Central memory CD8-positive, alpha-beta T cell (primary cell): ENCODE measurements at regions not wholly inside any gene's neighbourhood (a gene's known extent, or its start where the extent isn't known, plus 50 kb on each side); places are given as distances from the start of the nearest gene placed in this dataset.

Source experiments
- ATAC-seq: fragments of 150-1000 bp; cut with Tn5 transposase; replicated peaks from 2 replicates; pipeline ENCODE4 v1.10.0; 2022; ENCODE audit warnings: mild to moderate bottlenecking, moderate FRiP score, moderate number of reproducible peaks; ENCODE audit not compliant: poor library complexity, severe bottlenecking; ENCODE audit errors: extremely low read depth
- DNase-seq, 2 donors: peaks; one replicate each; pipeline ENCODE4 v3.0.0; 2021; ENCODE audit warnings: low spot score in 2 of 2
- H3K27ac Mint-ChIP-seq: one replicate; pipeline ENCODE4 v1.8.0; 2022; ENCODE audit warnings: low read depth, mild to moderate bottlenecking, moderate library complexity, mixed read lengths
- H3K27me3 Mint-ChIP-seq: one replicate; pipeline ENCODE4 v1.8.0; 2022; ENCODE audit warnings: mixed read lengths
- H3K36me3 Mint-ChIP-seq: one replicate; pipeline ENCODE4 v1.8.0; 2022; ENCODE audit warnings: mild to moderate bottlenecking, moderate library complexity, mixed read lengths; ENCODE audit not compliant: insufficient read depth
- H3K4me1 Mint-ChIP-seq: one replicate; pipeline ENCODE4 v1.8.0; 2022; ENCODE audit warnings: mixed read lengths
- H3K4me3 Mint-ChIP-seq: one replicate; pipeline ENCODE4 v1.8.0; 2022; ENCODE audit warnings: mild to moderate bottlenecking, moderate library complexity, mixed read lengths
- H3K9me3 Mint-ChIP-seq: one replicate; pipeline ENCODE4 v1.8.0; 2022; ENCODE audit warnings: mixed read lengths

GRCh38 chr2:42957861-42958301, 165.5 kb upstream of the HAAO start:
- Mint-ChIP-seq H3K9me3 (no peaks in the 10 kb centered on the region), H3K27me3 (peaks cover 12% of the 10 kb centered on the region), H3K36me3 (no peaks in the 10 kb centered on the region), H3K27ac (no peak overlapping the region), H3K4me1 (no peaks in the 10 kb centered on the region), H3K4me3 (no peak overlapping the region)
- ATAC-seq (no peak), DNase-seq (no peak)

- Mint-ChIP-seq H3K4me3 (no peak overlapping the region), H3K36me3 (no peaks in the 10 kb centered on the region), H3K27me3 (peaks cover 12% of the 10 kb centered on the region), H3K27ac (no peak overlapping the region), H3K9me3 (no peaks in the 10 kb centered on the region), H3K4me1 (no peaks in the 10 kb centered on the region)
- no peak for DNase-seq
- no peak for ATAC-seq
Observed at GRCh38 chr2:42957109-42957860, 164.9 kb upstream of the HAAO start.

- Mint-ChIP-seq H3K36me3 (no peaks in the 10 kb centered on the region), H3K4me3 (no peak overlapping the region), H3K4me1 (no peaks in the 10 kb centered on the region), H3K9me3 (no peaks in the 10 kb centered on the region), H3K27me3 (no peaks in the 10 kb centered on the region), H3K27ac (no peak overlapping the region)
- no peak for DNase-seq
- no peak for ATAC-seq
Observed at GRCh38 chr2:42954227-42954962, 162.0 kb upstream of the HAAO start.

GRCh38 chr2:42953216-42953615, 160.8 kb upstream of the HAAO start:
- Mint-ChIP-seq H3K9me3 (no peaks in the 10 kb centered on the region), H3K4me3 (no peak overlapping the region), H3K36me3 (no peaks in the 10 kb centered on the region), H3K27me3 (no peaks in the 10 kb centered on the region), H3K4me1 (no peaks in the 10 kb centered on the region), H3K27ac (no peak overlapping the region)
- DNase-seq (no peak), ATAC-seq (no peak)

- H3K9me3 Mint-ChIP-seq: no peaks in the 10 kb centered on the region
- no peak overlapping the region for H3K4me3 Mint-ChIP-seq
- no peaks in the 10 kb centered on the region for H3K27me3 Mint-ChIP-seq
- no peak overlapping the region for H3K27ac Mint-ChIP-seq
- H3K36me3 Mint-ChIP-seq: no peaks in the 10 kb centered on the region
- H3K4me1 Mint-ChIP-seq: peaks cover 7% of the 10 kb centered on the region
- DNase-seq (no peak), ATAC-seq (no peak)
Observed at GRCh38 chr2:42951263-42951938, 159.0 kb upstream of the HAAO start.

GRCh38 chr2:42949125-42949524, 156.7 kb upstream of the HAAO start:
- Mint-ChIP-seq H3K36me3 (no peaks in the 10 kb centered on the region), H3K4me1 (peaks cover 7% of the 10 kb centered on the region), H3K4me3 (no peak overlapping the region), H3K9me3 (no peaks in the 10 kb centered on the region), H3K27ac (no peak overlapping the region), H3K27me3 (no peaks in the 10 kb centered on the region)
- DNase-seq: no peak
- no peak for ATAC-seq

- H3K9me3 Mint-ChIP-seq: no peaks in the 10 kb centered on the region
- ATAC-seq (no peak), DNase-seq (no peak)
- H3K4me3 Mint-ChIP-seq: no peak overlapping the region
- H3K27ac Mint-ChIP-seq: no peak overlapping the region
- no peaks in the 10 kb centered on the region for H3K27me3 Mint-ChIP-seq
- peaks cover 7% of the 10 kb centered on the region for H3K4me1 Mint-ChIP-seq
- H3K36me3 Mint-ChIP-seq: no peaks in the 10 kb centered on the region
Observed at GRCh38 chr2:42947809-42948600, 155.6 kb upstream of the HAAO start.

- DNase-seq: no peak
- Mint-ChIP-seq H3K9me3 (no peaks in the 10 kb centered on the region), H3K27ac (no peak overlapping the region), H3K36me3 (no peaks in the 10 kb centered on the region), H3K27me3 (no peaks in the 10 kb centered on the region), H3K4me1 (peaks cover 7% of the 10 kb centered on the region), H3K4me3 (no peak overlapping the region)
- no peak for ATAC-seq
Observed at GRCh38 chr2:42944779-42945415, 152.5 kb upstream of the HAAO start.

- H3K9me3 Mint-ChIP-seq: no peaks in the 10 kb centered on the region
- no peak overlapping the region for H3K27ac Mint-ChIP-seq
- H3K27me3 Mint-ChIP-seq: no peaks in the 10 kb centered on the region
- ATAC-seq: no peak
- H3K4me1 Mint-ChIP-seq: peaks cover 7% of the 10 kb centered on the region
- DNase-seq: no peak
- no peaks in the 10 kb centered on the region for H3K36me3 Mint-ChIP-seq
- no peak overlapping the region for H3K4me3 Mint-ChIP-seq
Observed at GRCh38 chr2:42942990-42943493, 150.7 kb upstream of the HAAO start.

- H3K27me3 Mint-ChIP-seq: no peaks in the 10 kb centered on the region
- H3K27ac Mint-ChIP-seq: no peak overlapping the region
- H3K4me3 Mint-ChIP-seq: no peak overlapping the region
- ATAC-seq (no peak), DNase-seq (no peak)
- H3K9me3 Mint-ChIP-seq: no peaks in the 10 kb centered on the region
- peaks cover 2% of the 10 kb centered on the region for H3K36me3 Mint-ChIP-seq
- peaks cover 7% of the 10 kb centered on the region for H3K4me1 Mint-ChIP-seq
Observed at GRCh38 chr2:42942214-42942989, 150.0 kb upstream of the HAAO start.

GRCh38 chr2:42941633-42942176, 149.3 kb upstream of the HAAO start:
- no peak overlapping the region for H3K27ac Mint-ChIP-seq
- no peak overlapping the region for H3K4me3 Mint-ChIP-seq
- no peaks in the 10 kb centered on the region for H3K9me3 Mint-ChIP-seq
- H3K36me3 Mint-ChIP-seq: peaks cover 2% of the 10 kb centered on the region
- H3K4me1 Mint-ChIP-seq: peaks cover 2% of the 10 kb centered on the region
- H3K27me3 Mint-ChIP-seq: no peaks in the 10 kb centered on the region
- ATAC-seq (no peak), DNase-seq (no peak)
